ENCODE measurements at regions not wholly inside any gene's neighbourhood (a gene's known extent, or its start where the extent isn't known, plus 50 kb on each side); places are given as distances from the start of the nearest gene placed in this dataset.

DNA sequence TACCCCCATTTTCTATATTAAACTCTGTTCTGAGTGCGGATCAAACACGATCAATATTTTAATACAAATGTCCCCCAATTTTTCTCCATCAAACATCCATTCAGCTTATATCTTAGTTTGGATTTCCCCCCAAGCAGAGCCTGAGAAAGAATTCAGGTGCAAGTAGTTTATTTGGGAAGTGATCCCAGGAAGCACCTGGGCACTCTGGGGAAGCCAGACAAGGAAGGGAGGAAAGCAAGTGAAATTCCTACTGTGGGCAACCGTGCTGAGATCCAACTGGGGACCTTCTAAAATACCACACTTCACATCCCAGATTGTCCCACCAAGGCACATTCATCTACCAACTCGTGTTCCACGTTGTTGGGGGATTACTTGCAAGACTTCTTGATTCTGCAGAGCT is 323.4 kb upstream of the NBEA start:
- TF ChIP-seq POLR2A (IDR thresholded peaks at IDR 0.05; ENCODE audit: borderline replicate concordance, extremely low read depth, insufficient read depth, insufficient read length) (no peak), CTCF (IDR thresholded peaks at IDR 0.05 in 2 of 3, conservative IDR thresholded peaks at IDR 0.05 in 1 of 3; ENCODE audit: borderline replicate concordance in 1 of 3, insufficient read depth in 1 of 3, low read depth in 2 of 3, low read length in 2 of 3) (no peak)
